SK-N-SH (cell line): ENCODE measurements at regions not wholly inside any gene's neighbourhood (a gene's known extent, or its start where the extent isn't known, plus 50 kb on each side); places are given as distances from the start of the nearest gene placed in this dataset.

Experiments used
- CTCF ChIA-PET: fragments of 300-600, 350-600 bp; formaldehyde crosslinking; extraction: SDS; loops from one replicate; lab custom pipeline; 2021; lab: Yijun Ruan, JAX
- POLR2A ChIA-PET: fragments of 350-600 bp; sonication (Branson Sonifier 250); formaldehyde crosslinking; extraction: SDS; loops from one replicate; lab custom pipeline; 2020; ENCODE audit warnings: antibody characterized with exemption, inconsistent platforms; lab: Yijun Ruan, JAX
- DNase-seq: peaks from one replicate; pipeline ENCODE4 v3.0.0; 2012
- H2AFZ ChIP-seq: fragments of 200-600 bp; sonication (generic); 2 replicates; pipeline ENCODE4 v1.8.1; 2016; ENCODE audit warnings: antibody characterized with exemption, mild to moderate bottlenecking, low read depth
- H3F3A ChIP-seq: fragments of 200-600 bp; sonication (generic); replicated peaks from 2 replicates; pipeline ENCODE3; 2016; ENCODE audit warnings: antibody characterized with exemption, mild to moderate bottlenecking; ENCODE audit not compliant: insufficient read depth
- H3K27ac ChIP-seq, 2 experiments: fragments of 200-500 bp in 1 of 2; fragments of 200-600 bp in 1 of 2; sonication (Bioruptor generic) in 1 of 2; sonication (generic), shearing (Covaris generic) in 1 of 2; 2 replicates each; pipeline versions ENCODE4 v1.5.1 to v1.6.1; 2014 to 2016; ENCODE audit warnings: low read depth in 2 of 2, inconsistent platforms in 1 of 2, low read length in 1 of 2, mild to moderate bottlenecking in 1 of 2, mixed read lengths in 1 of 2
- H3K27me3 ChIP-seq: fragments of 200-600 bp; sonication (generic), shearing (Covaris generic); 2 replicates; pipeline ENCODE4 v1.6.1; 2016; ENCODE audit warnings: mixed run types; ENCODE audit not compliant: insufficient read depth
- H3K36me3 ChIP-seq, 2 experiments: fragments of 200-500 bp in 1 of 2; fragments of 200-600 bp in 1 of 2; sonication (Bioruptor generic) in 1 of 2; sonication (generic) in 1 of 2; replicated peaks in 1 of 2; 2 replicates each; pipeline versions ENCODE3 to v1.5.1; 2014 to 2016; ENCODE audit warnings: low read length in 1 of 2, mild to moderate bottlenecking in 1 of 2; ENCODE audit not compliant: insufficient read depth in 2 of 2, control insufficient read depth in 1 of 2
- H3K4me1 ChIP-seq, 2 experiments: fragments of 200-500 bp in 1 of 2; fragments of 200-600 bp in 1 of 2; sonication (Bioruptor generic) in 1 of 2; sonication (generic), shearing (Covaris generic) in 1 of 2; 2 replicates each; pipeline versions ENCODE4 v1.5.1 to v1.6.1; 2014 to 2016; ENCODE audit warnings: low read depth in 1 of 2, low read length in 1 of 2, mixed run types in 1 of 2; ENCODE audit not compliant: insufficient read depth in 2 of 2, control insufficient read depth in 1 of 2
- H3K4me2 ChIP-seq: fragments of 200-600 bp; sonication (generic), shearing (Covaris generic); 2 replicates; pipeline ENCODE4 v1.6.1; 2017; ENCODE audit warnings: mixed run types
- H3K4me3 ChIP-seq, 2 experiments: fragments of 200-500 bp in 1 of 2; fragments of 200-600 bp in 1 of 2; sonication (Bioruptor generic) in 1 of 2; sonication (generic), shearing (Covaris generic) in 1 of 2; 2 replicates each; pipeline versions ENCODE4 v1.5.1 to v1.8.1; 2014 to 2016; ENCODE audit warnings: low read depth in 2 of 2, inconsistent platforms in 1 of 2, low read length in 1 of 2, mild to moderate bottlenecking in 1 of 2, mixed read lengths in 1 of 2, moderate library complexity in 1 of 2
- H3K79me2 ChIP-seq: fragments of 200-600 bp; sonication (generic); 2 replicates; pipeline ENCODE4 v1.8.1; 2017; ENCODE audit warnings: mild to moderate bottlenecking; ENCODE audit not compliant: insufficient read depth
- H3K9ac ChIP-seq: fragments of 200-600 bp; sonication (generic); 2 replicates; pipeline ENCODE4 v1.6.1; 2017; ENCODE audit warnings: mixed run types
- H3K9me2 ChIP-seq: fragments of 200-600 bp; sonication (generic); 2 replicates; pipeline ENCODE4 v1.6.1; 2017; ENCODE audit warnings: mixed run types
- H3K9me3 ChIP-seq: fragments of 200-600 bp; sonication (generic); 2 replicates; pipeline ENCODE4 v1.6.1; 2017; ENCODE audit warnings: mixed run types, mild to moderate bottlenecking, moderate library complexity
- H4K20me1 ChIP-seq: fragments of 200-600 bp; sonication (generic); 2 replicates; pipeline ENCODE4 v1.6.1; 2017; ENCODE audit warnings: mild to moderate bottlenecking, mixed run types; ENCODE audit not compliant: insufficient read depth
- EP300 ChIP-seq, 2 experiments: IDR thresholded peaks; 2 replicates each; pipeline versions ENCODE4 v1.4.0 to v1.6.1; 2012; ENCODE audit warnings: borderline replicate concordance in 1 of 2, low read depth in 1 of 2, low read length in 1 of 2
- FOSL2 ChIP-seq: IDR thresholded peaks from 2 replicates; pipeline ENCODE4 v1.4.0; 2012; ENCODE audit warnings: low read depth, mild to moderate bottlenecking, moderate library complexity, borderline replicate concordance
- FOXJ3 ChIP-seq: sonication (generic); formaldehyde crosslinking; IDR thresholded peaks from 2 replicates; pipeline ENCODE4 v1.5.1; 2020; ENCODE audit warnings: mild to moderate bottlenecking, missing genetic modification reagents
- FOXM1 ChIP-seq: IDR thresholded peaks from 2 replicates; pipeline ENCODE4 v1.4.0; 2012; ENCODE audit warnings: low read depth, mild to moderate bottlenecking
- GATA2 ChIP-seq: sonication (generic); formaldehyde crosslinking; IDR thresholded peaks from 2 replicates; pipeline ENCODE4 v1.5.0; 2020; ENCODE audit warnings: mild to moderate bottlenecking, missing genetic modification reagents
- IRF3 ChIP-seq: fragments of 150-350 bp; IDR thresholded peaks from 2 replicates; pipeline ENCODE4 v1.6.1; 2016; ENCODE audit warnings: mild to moderate bottlenecking, low read depth, low read length
- MAX ChIP-seq: IDR thresholded peaks from 2 replicates; pipeline ENCODE4 v1.4.0; 2012; ENCODE audit warnings: low read depth
- MEF2A ChIP-seq: IDR thresholded peaks from 2 replicates; pipeline ENCODE4 v1.4.0; 2012; ENCODE audit warnings: low read depth, borderline replicate concordance
- MXI1 ChIP-seq: IDR thresholded peaks from 2 replicates; pipeline ENCODE4 v1.6.1; 2012; ENCODE audit warnings: mild to moderate bottlenecking, low read depth, low read length, improper control_type of control experiment
- RCOR1 ChIP-seq: fragments of 150-350 bp; IDR thresholded peaks from 2 replicates; pipeline ENCODE4 v1.6.1; 2017; ENCODE audit warnings: antibody characterized with exemption, low read length
- REST ChIP-seq: IDR thresholded peaks from 2 replicates; pipeline ENCODE4 v1.6.1; 2012; ENCODE audit warnings: mild to moderate bottlenecking, low read depth, low read length, moderate library complexity
- SMC3 ChIP-seq: IDR thresholded peaks from 2 replicates; pipeline ENCODE4 v1.6.1; 2012; ENCODE audit warnings: low read depth, low read length, improper control_type of control experiment
- TAF1 ChIP-seq: IDR thresholded peaks from 2 replicates; pipeline ENCODE4 v1.6.1; 2012; ENCODE audit warnings: low read depth, mild to moderate bottlenecking, low read length, moderate library complexity, borderline replicate concordance
- USF1 ChIP-seq: IDR thresholded peaks from 2 replicates; pipeline ENCODE4 v1.4.0; 2012; ENCODE audit warnings: low read depth, borderline replicate concordance
- USF2 ChIP-seq: fragments of 150-350 bp; IDR thresholded peaks from 2 replicates; pipeline ENCODE4 v1.6.1; 2017; ENCODE audit warnings: antibody characterized with exemption, low read length, low read depth, borderline replicate concordance
- YY1 ChIP-seq: IDR thresholded peaks from 2 replicates; pipeline ENCODE4 v1.4.0; 2012; ENCODE audit warnings: low read depth, mild to moderate bottlenecking
- ZBTB33 ChIP-seq: IDR thresholded peaks from 2 replicates; pipeline ENCODE4 v1.4.0; 2012; ENCODE audit warnings: low read depth, borderline replicate concordance
- WGBS: methylation state at CpG from one replicate; pipeline ENCODE4 v1.1.6; 2017; ENCODE audit warnings: low lambda C conversion rate; 5-methylcytosine and 5-hydroxymethylcytosine counted together

GRCh38 chrX:42710452-42710851 lies 67.5 kb downstream of the PPP1R2C start (continued):
- no peak for TF ChIP-seq REST

GRCh38 chrX:42708222-42708621 lies 69.7 kb downstream of the PPP1R2C start:
- CTCF ChIA-PET, result no interaction called here
- no peak for DNase-seq
- no peak overlapping the region for H2AFZ ChIP-seq
- H3K9me3 ChIP-seq, result no peaks in the 10 kb centered on the region
- H3K4me2 ChIP-seq, result no peak overlapping the region
- no peak overlapping the region for H3K27ac ChIP-seq
- H3K4me1 ChIP-seq, result no peaks in the 10 kb centered on the region
- no peaks in the 10 kb centered on the region for H4K20me1 ChIP-seq
- no peak overlapping the region for H3K9ac ChIP-seq
- H3K79me2 ChIP-seq, result no peaks in the 10 kb centered on the region
- no peaks in the 10 kb centered on the region for H3K9me2 ChIP-seq
- no peaks in the 10 kb centered on the region for H3K36me3 ChIP-seq
- H3F3A ChIP-seq, result no peaks in the 10 kb centered on the region
- no peaks in the 10 kb centered on the region for H3K27me3 ChIP-seq
- TF ChIP-seq TAF1 (no peak), FOXM1 (no peak), EP300 (IDR thresholded peaks at IDR 0.05; ENCODE audit: borderline replicate concordance in 1 of 2, low read depth in 1 of 2, low read length in 1 of 2) (no peak), ZBTB33 (no peak), MXI1 (no peak), YY1 (no peak), SMC3 (no peak), MAX (no peak), GATA2 (CRISPR knock-in tag) (no peak), MEF2A (no peak), FOSL2 (no peak), USF2 (no peak), RCOR1 (no peak), USF1 (no peak), FOXJ3 (CRISPR knock-in tag) (no peak), IRF3 (no peak)
- 2% methylated on average over 2 of the region's 2 CpGs for WGBS
- POLR2A ChIA-PET, result no interaction called here
- no peak overlapping the region for H3K4me3 ChIP-seq
